PFSK-1 (cell line): ENCODE measurements at regions not wholly inside any gene's neighbourhood (a gene's known extent, or its start where the extent isn't known, plus 50 kb on each side); places are given as distances from the start of the nearest gene placed in this dataset.

Experiments used
- POLR2AphosphoS5 ChIP-seq: IDR thresholded peaks from 2 replicates; pipeline ENCODE4 v1.6.1; 2012; ENCODE audit warnings: low read depth, mild to moderate bottlenecking, control low read depth, low read length, moderate library complexity
- REST ChIP-seq, 2 experiments: IDR thresholded peaks; 2 replicates each; pipeline versions ENCODE4 v1.6.1 to v1.8.0; 2011 to 2012; ENCODE audit warnings: low read depth in 2 of 2, low read length in 2 of 2, control low read depth in 1 of 2, inconsistent platforms in 1 of 2, mild to moderate bottlenecking in 1 of 2, moderate library complexity in 1 of 2; ENCODE audit not compliant: insufficient read depth in 1 of 2
- TAF1 ChIP-seq: IDR thresholded peaks from 2 replicates; pipeline ENCODE4 v1.6.1; 2012; ENCODE audit warnings: low read length, control low read depth, borderline replicate concordance; ENCODE audit not compliant: insufficient read depth

- TF ChIP-seq TAF1 = no peak
- no peak for TF ChIP-seq POLR2AphosphoS5
- TF ChIP-seq REST (IDR thresholded peaks at IDR 0.05; ENCODE audit: insufficient read depth in 1 of 2, low read depth in 2 of 2, low read length in 2 of 2) = no peak
Observed at GRCh38 chr2:147759536-147759935, 85.3 kb upstream of the ACVR2A start.
